CD14-positive monocyte (primary cell): ENCODE measurements at regions not wholly inside any gene's neighbourhood (a gene's known extent, or its start where the extent isn't known, plus 50 kb on each side); places are given as distances from the start of the nearest gene placed in this dataset.
A peak's percentile ranks its signal among the peaks of the same experiment; 100 is the strongest.

ENCODE experiments used
- DNase-seq, 3 donors: peaks; one replicate each; pipeline ENCODE4 v3.0.0-alpha.2; 2011 to 2022
- H2AFZ ChIP-seq: 2 replicates; pipeline ENCODE4 v1.6.0; 2012; ENCODE audit warnings: mild to moderate bottlenecking, low read depth, low read length, inconsistent platforms; ENCODE audit not compliant: insufficient read depth, poor library complexity, severe bottlenecking
- H3K27ac ChIP-seq, 2 donors: 1 replicate in 1 of 2; 2 replicates in 1 of 2; pipeline ENCODE4 v1.5.1; 2012 to 2013; ENCODE audit warnings: low read length in 2 of 2, control low read depth in 1 of 2, inconsistent platforms in 1 of 2, low read depth in 1 of 2, mild to moderate bottlenecking in 1 of 2
- H3K27me3 ChIP-seq, 2 donors: one replicate each; pipeline versions ENCODE4 v1.6.0 to v1.6.1; 2011 to 2013; ENCODE audit warnings: low read length in 2 of 2; ENCODE audit not compliant: control insufficient read depth in 2 of 2, insufficient read depth in 2 of 2
- H3K36me3 ChIP-seq, 2 donors: replicated peaks in 1 of 2; 1 replicate in 1 of 2; 2 replicates in 1 of 2; pipeline versions ENCODE4 v1.5.1 to v1.6.1; 2012 to 2013; ENCODE audit warnings: low read length in 2 of 2, control low read depth in 1 of 2, inconsistent platforms in 1 of 2, mild to moderate bottlenecking in 1 of 2; ENCODE audit not compliant: insufficient read depth in 2 of 2, control insufficient read depth in 1 of 2
- H3K4me1 ChIP-seq, 2 donors: 1 replicate in 1 of 2; 2 replicates in 1 of 2; pipeline versions ENCODE4 v1.5.1 to v1.6.1; 2012 to 2013; ENCODE audit warnings: low read length in 2 of 2, control low read depth in 1 of 2, inconsistent platforms in 1 of 2, mild to moderate bottlenecking in 1 of 2, moderate library complexity in 1 of 2; ENCODE audit not compliant: insufficient read depth in 2 of 2, control insufficient read depth in 1 of 2
- H3K4me2 ChIP-seq: replicated peaks from 2 replicates; pipeline ENCODE3; 2012; ENCODE audit warnings: low read length, moderate library complexity, mild to moderate bottlenecking; ENCODE audit not compliant: poor library complexity, severe bottlenecking; ENCODE audit errors: extremely low read depth
- H3K4me3 ChIP-seq, 3 experiments: fragments of 200-600 bp in 1 of 3; sonication (generic) in 1 of 3; replicated peaks in 1 of 3; 1 replicate in 2 of 3; 2 replicates in 1 of 3; pipeline ENCODE4 v1.5.1; 2011 to 2013; ENCODE audit warnings: low read length in 3 of 3, mild to moderate bottlenecking in 3 of 3, control low read depth in 2 of 3, low read depth in 2 of 3, inconsistent platforms in 1 of 3, moderate library complexity in 1 of 3
- H3K79me2 ChIP-seq: 2 replicates; pipeline ENCODE4 v1.6.0; 2012; ENCODE audit warnings: mild to moderate bottlenecking, control low read depth, inconsistent platforms, low read length, moderate library complexity; ENCODE audit not compliant: insufficient read depth
- H3K9ac ChIP-seq: 2 replicates; pipeline ENCODE4 v1.6.0; 2017; ENCODE audit warnings: low read length, mild to moderate bottlenecking; ENCODE audit not compliant: insufficient read depth, poor library complexity, severe bottlenecking
- H3K9me3 ChIP-seq, 2 donors: replicated peaks in 1 of 2; 1 replicate in 1 of 2; 2 replicates in 1 of 2; pipeline versions ENCODE4 v1.5.1 to v1.6.1; 2012 to 2013; ENCODE audit warnings: low read length in 2 of 2, control low read depth in 1 of 2; ENCODE audit not compliant: control insufficient read depth in 1 of 2, insufficient read depth in 1 of 2
- H4K20me1 ChIP-seq: 2 replicates; pipeline ENCODE4 v1.6.0; 2012; ENCODE audit warnings: mild to moderate bottlenecking, low read length, control low read depth, moderate library complexity; ENCODE audit not compliant: insufficient read depth
- H3K27ac Mint-ChIP-seq, 7 donors: one replicate each; pipeline ENCODE4 v1.8.0; 2020; ENCODE audit warnings: mild to moderate bottlenecking in 7 of 7, mixed read lengths in 7 of 7, moderate library complexity in 6 of 7, inconsistent platforms in 2 of 7
- H3K27me3 Mint-ChIP-seq, 3 donors: one replicate each; pipeline ENCODE4 v1.8.0; 2021 to 2022; ENCODE audit warnings: low read depth in 3 of 3, mild to moderate bottlenecking in 3 of 3, mixed read lengths in 3 of 3, moderate library complexity in 3 of 3, inconsistent platforms in 1 of 3
- H3K36me3 Mint-ChIP-seq, 2 donors: one replicate each; pipeline ENCODE4 v1.8.0; 2020; ENCODE audit warnings: mixed read lengths in 2 of 2, inconsistent platforms in 1 of 2, mild to moderate bottlenecking in 1 of 2
- H3K4me1 Mint-ChIP-seq: one replicate; pipeline ENCODE4 v1.8.0; 2020; ENCODE audit warnings: mild to moderate bottlenecking, mixed read lengths
- H3K4me3 Mint-ChIP-seq, 2 donors: one replicate each; pipeline ENCODE4 v1.8.0; 2020; ENCODE audit warnings: mild to moderate bottlenecking in 2 of 2, mixed read lengths in 2 of 2, moderate library complexity in 1 of 2
- H3K9me3 Mint-ChIP-seq, 7 donors: one replicate each; pipeline ENCODE4 v1.8.0; 2020 to 2022; ENCODE audit warnings: mixed read lengths in 7 of 7, mild to moderate bottlenecking in 6 of 7, moderate library complexity in 6 of 7, inconsistent platforms in 2 of 7
- WGBS: methylation state at CpG from one replicate; pipeline ENCODE4 v1.1.5; 2013; ENCODE audit warnings: missing lambda C conversion rate; ENCODE audit not compliant: insufficient coverage; 5-methylcytosine and 5-hydroxymethylcytosine counted together
- intact Hi-C, 2 donors: fragments of 100-400 bp; cut with micrococcal nuclease; formaldehyde crosslinking; loops; one replicate each; pipeline versions ENCODE4 v1.15.0 to v1.15.1; 2023
- TF ChIP-seq, protein P1 (sequence below): fragments of 200-600 bp; IDR thresholded peaks from one replicate; pipeline ENCODE4 v1.8.0; 2022; ENCODE audit warnings: antibody characterized with exemption, mild to moderate bottlenecking

DNA sequence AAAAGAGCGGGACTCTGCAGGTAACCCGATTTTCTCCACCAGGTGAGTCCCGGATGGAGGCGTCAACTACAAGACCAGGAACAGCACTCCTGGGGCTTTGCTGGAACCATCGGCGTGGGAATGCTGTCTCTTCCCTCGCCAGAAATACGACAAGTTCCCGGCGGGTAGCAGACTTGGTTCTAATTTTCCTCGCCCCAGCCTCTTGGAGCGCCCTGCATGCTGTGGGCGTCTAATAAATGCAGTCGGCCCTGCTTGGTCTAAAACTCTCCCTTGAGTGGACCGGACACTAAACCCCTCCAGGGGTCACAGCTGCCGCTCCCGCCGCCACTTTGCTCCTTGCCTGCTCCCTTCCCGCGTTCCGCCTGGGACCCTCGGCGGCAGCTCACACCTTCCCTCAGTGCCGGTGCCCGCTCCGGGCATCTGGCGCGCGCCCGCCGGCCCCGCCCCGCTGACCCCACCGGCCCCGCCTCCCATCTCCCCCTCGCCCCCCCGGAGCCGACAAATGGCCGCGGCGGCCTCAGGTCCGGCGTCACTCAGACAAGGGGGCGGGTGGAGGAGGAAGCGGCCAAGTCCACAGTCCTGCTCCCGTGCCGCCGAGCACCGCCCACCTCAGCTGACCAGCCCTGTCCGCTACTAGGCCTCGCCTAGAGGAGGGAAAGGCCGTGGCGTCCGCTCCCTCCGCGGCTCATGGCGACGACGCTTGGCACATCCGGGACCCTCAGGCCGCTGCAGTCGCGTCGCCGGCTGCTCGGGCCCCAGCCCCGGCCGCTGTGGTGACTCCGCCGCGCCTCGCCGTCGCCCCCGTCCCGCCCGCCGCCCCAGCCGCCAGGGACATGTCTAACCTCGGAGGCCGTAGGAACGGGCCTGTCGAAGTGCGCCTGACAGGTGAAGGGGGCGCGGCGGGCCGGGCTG lies 65.8 kb downstream of the KPNA2 start:
- Mint-ChIP-seq H3K9me3 (peaks cover 0 to 8% (median 2%) of the 10 kb centered on the region in 7 donors), H3K4me1 (peaks cover 28% of the 10 kb centered on the region), H3K27ac (peak overlapping the region; percentile 85 to 96 (median 92)), H3K4me3 (peak overlapping the region; percentile 95 to 97), H3K27me3 (peaks cover 0 to 4% (median 0%) of the 10 kb centered on the region in 3 donors), H3K36me3 (peaks cover 2 to 4% of the 10 kb centered on the region in 2 donors)
- WGBS = 7% methylated on average over 75 of the region's 88 CpGs
- Histone ChIP-seq H3K27me3 (no peaks in the 10 kb centered on the region), H3K9me3 (no peaks in the 10 kb centered on the region), H3K9ac (peak overlapping the region; percentile 94), H3K36me3 (no peaks in the 10 kb centered on the region), H3K27ac (peak overlapping the region in 1 of 2 donors; percentile 92), H3K4me3 (peak overlapping the region; percentile 49 to 82 (median 65)), H3K4me1 (peaks cover 13 to 25% of the 10 kb centered on the region in 2 donors), H3K79me2 (peaks cover 45% of the 10 kb centered on the region), H3K4me2 (peak overlapping the region; percentile 86), H4K20me1 (peaks cover 8% of the 10 kb centered on the region), H2AFZ (peak overlapping the region; percentile 94)
- TF ChIP-seq, protein P1, sequence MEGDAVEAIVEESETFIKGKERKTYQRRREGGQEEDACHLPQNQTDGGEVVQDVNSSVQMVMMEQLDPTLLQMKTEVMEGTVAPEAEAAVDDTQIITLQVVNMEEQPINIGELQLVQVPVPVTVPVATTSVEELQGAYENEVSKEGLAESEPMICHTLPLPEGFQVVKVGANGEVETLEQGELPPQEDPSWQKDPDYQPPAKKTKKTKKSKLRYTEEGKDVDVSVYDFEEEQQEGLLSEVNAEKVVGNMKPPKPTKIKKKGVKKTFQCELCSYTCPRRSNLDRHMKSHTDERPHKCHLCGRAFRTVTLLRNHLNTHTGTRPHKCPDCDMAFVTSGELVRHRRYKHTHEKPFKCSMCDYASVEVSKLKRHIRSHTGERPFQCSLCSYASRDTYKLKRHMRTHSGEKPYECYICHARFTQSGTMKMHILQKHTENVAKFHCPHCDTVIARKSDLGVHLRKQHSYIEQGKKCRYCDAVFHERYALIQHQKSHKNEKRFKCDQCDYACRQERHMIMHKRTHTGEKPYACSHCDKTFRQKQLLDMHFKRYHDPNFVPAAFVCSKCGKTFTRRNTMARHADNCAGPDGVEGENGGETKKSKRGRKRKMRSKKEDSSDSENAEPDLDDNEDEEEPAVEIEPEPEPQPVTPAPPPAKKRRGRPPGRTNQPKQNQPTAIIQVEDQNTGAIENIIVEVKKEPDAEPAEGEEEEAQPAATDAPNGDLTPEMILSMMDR = no peak
- intact Hi-C loops = loop anchor here in 1 of 2 donors (10.0 kb wide), 1 partner anchor 67 kb away; the partner anchor contains the start of gene KPNA2
- DNase-seq = peak; percentile 87 to 94 (median 94)

DNA sequence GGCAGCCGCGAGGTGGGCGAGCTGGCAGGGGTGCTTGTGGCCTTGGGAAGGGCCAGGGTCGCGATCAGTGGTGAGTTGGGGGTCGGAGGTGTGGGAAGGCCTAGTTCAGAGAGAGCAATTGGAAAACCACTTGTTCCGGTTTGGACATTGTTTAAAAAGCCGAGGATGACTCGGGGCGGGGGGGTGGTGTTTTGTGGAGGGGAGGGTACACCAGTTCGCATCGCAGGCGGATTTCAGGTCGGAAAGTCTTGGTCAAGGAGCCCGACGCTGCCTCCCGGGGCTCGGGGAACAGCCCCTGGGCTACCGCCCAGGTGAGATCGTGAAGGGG lies 66.4 kb downstream of the KPNA2 start:
- H3K27ac ChIP-seq = peak overlapping the region in 1 of 2 donors; percentile 92
- no peaks in the 10 kb centered on the region for H3K27me3 ChIP-seq
- peaks cover 30% of the 10 kb centered on the region for H3K4me1 Mint-ChIP-seq
- H3K4me3 Mint-ChIP-seq = peak overlapping the region; percentile 95 to 97
- H3K4me1 ChIP-seq = peaks cover 13 to 25% of the 10 kb centered on the region in 2 donors
- peaks cover 0 to 4% (median 0%) of the 10 kb centered on the region in 3 donors for H3K27me3 Mint-ChIP-seq
- WGBS = 0% methylated on average over 11 of the region's 20 CpGs
- peaks cover 6 to 7% of the 10 kb centered on the region in 2 donors for H3K36me3 Mint-ChIP-seq
- H3K9me3 ChIP-seq = no peaks in the 10 kb centered on the region
- peak overlapping the region; percentile 49 to 82 (median 65) for H3K4me3 ChIP-seq
- TF ChIP-seq, protein P1 = no peak
- H3K79me2 ChIP-seq = peaks cover 51% of the 10 kb centered on the region
- no peaks in the 10 kb centered on the region for H3K36me3 ChIP-seq
- H3K9me3 Mint-ChIP-seq = peaks cover 0 to 8% (median 2%) of the 10 kb centered on the region in 7 donors
- H2AFZ ChIP-seq = peak overlapping the region; percentile 94
- H3K4me2 ChIP-seq = peak overlapping the region; percentile 86
- peak in 1 of 3 donors; percentile 15 for DNase-seq
- peak overlapping the region; percentile 85 to 96 (median 92) for H3K27ac Mint-ChIP-seq
- intact Hi-C loops = loop anchor here in 1 of 2 donors (10.0 kb wide), 1 partner anchor 67 kb away; the partner anchor contains the start of gene KPNA2
- H4K20me1 ChIP-seq = peaks cover 13% of the 10 kb centered on the region
- H3K9ac ChIP-seq = peak overlapping the region; percentile 94
